Astrocyte of the cerebellum (primary cell): ENCODE measurements at regions not wholly inside any gene's neighbourhood (a gene's known extent, or its start where the extent isn't known, plus 50 kb on each side); places are given as distances from the start of the nearest gene placed in this dataset.

Source experiments
- DNase-seq: peaks from one replicate; pipeline ENCODE4 v3.0.0-alpha.2; 2011; ENCODE audit warnings: low read depth
- H3K4me3 ChIP-seq: 2 replicates; pipeline ENCODE4 v1.5.1; 2011; ENCODE audit warnings: mild to moderate bottlenecking, low read depth, low read length, moderate library complexity
- in situ Hi-C: cut with HindIII; loops from 2 replicates; pipeline ENCODE4 v1.10.0; 2017; ENCODE audit warnings: low sequenced_read_pairs
- TF ChIP-seq, protein P1 (sequence below): IDR thresholded peaks from 2 replicates; pipeline ENCODE4 v1.5.1; 2012; ENCODE audit warnings: low read length, low read depth, moderate library complexity, mild to moderate bottlenecking; ENCODE audit errors: missing control alignments

DNA sequence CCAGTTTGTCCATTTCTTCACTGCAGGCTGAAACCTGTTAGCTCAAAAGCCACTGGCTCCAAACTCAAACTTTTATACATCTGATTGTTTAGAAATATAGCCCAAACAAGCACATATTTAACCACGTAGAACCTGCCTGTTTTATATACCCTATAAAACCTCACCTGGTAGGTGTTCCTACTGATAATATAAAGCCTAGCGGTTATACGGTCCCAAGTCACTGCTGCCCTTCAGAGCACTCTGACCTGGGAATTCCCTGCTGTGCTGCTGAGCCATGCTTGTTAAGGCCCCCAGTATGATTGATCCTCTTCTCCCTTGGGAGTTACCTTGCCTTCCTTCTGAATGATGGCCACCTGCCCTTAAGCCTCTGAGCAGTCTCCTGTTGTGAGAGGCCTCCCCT lies 432.8 kb upstream of the LCORL start:
- no peak overlapping the region for H3K4me3 ChIP-seq
- TF ChIP-seq, protein P1, sequence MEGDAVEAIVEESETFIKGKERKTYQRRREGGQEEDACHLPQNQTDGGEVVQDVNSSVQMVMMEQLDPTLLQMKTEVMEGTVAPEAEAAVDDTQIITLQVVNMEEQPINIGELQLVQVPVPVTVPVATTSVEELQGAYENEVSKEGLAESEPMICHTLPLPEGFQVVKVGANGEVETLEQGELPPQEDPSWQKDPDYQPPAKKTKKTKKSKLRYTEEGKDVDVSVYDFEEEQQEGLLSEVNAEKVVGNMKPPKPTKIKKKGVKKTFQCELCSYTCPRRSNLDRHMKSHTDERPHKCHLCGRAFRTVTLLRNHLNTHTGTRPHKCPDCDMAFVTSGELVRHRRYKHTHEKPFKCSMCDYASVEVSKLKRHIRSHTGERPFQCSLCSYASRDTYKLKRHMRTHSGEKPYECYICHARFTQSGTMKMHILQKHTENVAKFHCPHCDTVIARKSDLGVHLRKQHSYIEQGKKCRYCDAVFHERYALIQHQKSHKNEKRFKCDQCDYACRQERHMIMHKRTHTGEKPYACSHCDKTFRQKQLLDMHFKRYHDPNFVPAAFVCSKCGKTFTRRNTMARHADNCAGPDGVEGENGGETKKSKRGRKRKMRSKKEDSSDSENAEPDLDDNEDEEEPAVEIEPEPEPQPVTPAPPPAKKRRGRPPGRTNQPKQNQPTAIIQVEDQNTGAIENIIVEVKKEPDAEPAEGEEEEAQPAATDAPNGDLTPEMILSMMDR = no peak
- in situ Hi-C loops = no loop called here
- DNase-seq = no peak

DNA sequence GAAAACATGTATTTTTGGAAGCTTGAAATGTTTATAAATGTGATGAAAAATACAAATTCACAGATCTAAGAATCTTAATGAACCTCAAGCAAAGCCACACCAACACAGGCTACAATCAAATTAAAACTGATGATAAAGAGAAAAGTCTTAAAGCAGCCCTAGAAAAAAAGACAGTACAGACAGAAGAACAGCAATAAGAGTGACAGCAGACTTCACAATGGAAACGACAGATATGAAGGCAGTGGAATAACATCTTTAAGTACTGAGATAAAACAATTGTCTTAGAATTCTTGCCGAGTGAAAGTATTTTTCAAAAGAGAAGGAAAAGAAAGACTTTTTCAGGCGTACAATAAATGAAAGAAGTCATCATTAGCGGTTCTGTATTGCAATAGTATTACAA lies 423.6 kb upstream of the LCORL start:
- DNase-seq = no peak
- in situ Hi-C loops = no loop called here
- TF ChIP-seq, protein P1 = no peak
- no peak overlapping the region for H3K4me3 ChIP-seq

DNA sequence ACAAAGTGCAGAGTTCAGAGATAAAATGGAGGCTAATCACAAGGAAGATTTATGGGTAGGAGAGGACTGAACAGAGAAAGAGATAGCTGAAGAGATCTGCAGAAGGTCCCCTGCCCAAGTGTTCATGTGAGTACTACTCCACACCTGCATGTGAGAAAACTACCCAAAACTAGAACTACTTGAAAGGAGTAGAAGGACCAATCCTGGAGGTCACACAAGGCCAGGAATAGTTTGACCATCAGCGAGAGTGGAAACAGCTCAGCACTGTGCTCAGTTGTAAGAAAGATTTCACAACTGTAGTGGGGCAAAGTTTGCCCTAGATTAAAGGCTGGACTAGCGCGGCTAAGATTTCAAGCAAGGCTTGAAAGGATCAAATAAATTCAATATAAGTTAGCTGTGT lies 422.7 kb upstream of the LCORL start:
- TF ChIP-seq, protein P1 = no peak

DNA sequence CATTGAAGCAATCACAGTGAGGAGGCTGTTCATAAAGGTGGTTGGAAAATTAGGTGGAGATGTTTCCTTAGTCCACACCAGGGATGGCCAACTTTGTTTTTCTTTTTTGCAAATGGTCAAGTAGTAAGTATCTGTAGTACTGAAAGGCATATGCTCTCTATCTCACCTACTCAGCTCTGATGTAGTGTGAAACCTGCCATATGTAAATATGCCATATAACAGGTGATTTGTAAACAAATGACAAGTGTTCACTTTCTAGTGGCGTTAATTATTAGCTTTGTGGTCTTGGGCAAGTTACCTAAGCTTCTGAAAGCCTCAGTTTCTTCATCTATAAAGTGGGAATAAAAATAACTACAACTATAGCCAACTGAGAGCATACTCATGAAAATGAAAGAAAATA lies 421.4 kb upstream of the LCORL start:
- in situ Hi-C loops = no loop called here
- DNase-seq = no peak
- H3K4me3 ChIP-seq = no peak overlapping the region
- TF ChIP-seq, protein P1 = no peak

More for the DNA sequence above, 422.7 kb upstream of the LCORL start:
- in situ Hi-C loops = no loop called here
- H3K4me3 ChIP-seq = no peak overlapping the region
- DNase-seq = no peak

DNA sequence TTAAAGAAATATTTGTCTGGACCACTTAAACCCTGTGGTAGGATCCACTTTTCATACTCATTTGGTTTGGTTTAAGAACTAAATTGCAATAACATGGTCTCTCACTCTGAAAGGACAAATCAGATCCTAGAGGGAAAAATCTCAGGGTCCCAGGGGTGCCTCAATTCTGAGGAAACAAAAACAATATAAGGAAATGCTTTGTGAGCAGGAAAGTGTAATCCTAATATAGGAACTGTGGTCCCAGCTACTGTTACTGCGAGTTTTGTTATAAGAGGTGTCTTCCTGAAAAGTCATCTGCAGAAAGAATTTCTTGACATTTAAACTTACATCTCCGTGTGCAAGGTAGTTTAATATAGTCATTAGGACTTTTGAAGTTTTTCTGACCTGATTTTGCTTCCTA lies 420.1 kb upstream of the LCORL start:
- no peak for DNase-seq
- no peak overlapping the region for H3K4me3 ChIP-seq
- TF ChIP-seq, protein P1 = no peak
- in situ Hi-C loops = no loop called here

DNA sequence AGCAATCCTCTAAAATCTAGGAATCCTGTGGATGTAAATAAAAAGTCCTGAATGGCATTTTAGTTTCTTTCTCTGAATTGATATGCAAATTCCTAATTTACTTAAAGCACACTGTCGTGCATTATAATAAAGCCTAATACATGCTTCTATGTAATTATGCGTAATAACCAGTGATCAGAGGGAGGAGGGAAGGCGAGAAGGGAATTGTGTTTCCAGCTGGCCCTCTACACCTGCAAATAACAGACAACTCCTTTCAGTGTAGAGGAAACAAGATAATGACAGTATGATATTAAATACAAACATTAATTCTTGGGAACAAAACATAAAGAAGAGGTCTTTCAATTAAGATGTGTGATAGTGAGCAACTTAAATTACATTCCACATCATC lies 419.6 kb upstream of the LCORL start:
- DNase-seq = no peak
- in situ Hi-C loops = no loop called here
- no peak overlapping the region for H3K4me3 ChIP-seq
- TF ChIP-seq, protein P1 = no peak

DNA sequence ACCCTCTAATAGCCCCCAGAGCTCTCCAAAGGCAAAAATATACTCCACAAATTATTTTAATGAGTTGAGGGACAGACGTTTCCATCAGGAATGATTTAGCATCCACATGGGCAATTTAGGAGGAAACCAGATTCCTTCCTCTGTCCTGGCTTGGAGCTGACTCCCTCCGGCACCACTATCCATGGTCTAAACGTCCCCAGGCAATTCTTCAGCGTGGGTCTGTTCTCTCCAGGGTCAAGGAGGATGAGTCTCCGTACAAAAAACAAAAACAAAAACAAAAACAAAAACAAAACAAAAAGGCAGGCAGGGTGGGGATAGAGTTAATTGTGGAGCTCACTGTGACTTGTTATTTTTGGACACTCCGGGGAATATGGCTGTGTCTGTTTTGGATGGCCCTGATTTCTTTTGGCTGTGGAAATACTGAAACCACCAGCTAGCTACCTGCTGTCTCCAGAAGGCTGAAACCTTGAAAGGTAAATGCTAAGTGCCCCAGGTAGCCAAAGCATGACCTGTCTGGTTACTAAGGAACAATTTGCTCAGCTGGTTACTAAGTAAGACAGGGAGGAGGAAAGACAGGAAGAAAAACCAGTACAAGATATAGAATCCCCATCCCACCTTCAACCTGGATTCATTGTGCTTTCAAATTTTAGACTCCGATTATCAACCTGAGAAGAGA lies 419.1 kb upstream of the LCORL start:
- TF ChIP-seq, protein P1 = no peak
- in situ Hi-C loops = no loop called here

More for the DNA sequence above, 419.1 kb upstream of the LCORL start:
- no peak overlapping the region for H3K4me3 ChIP-seq
- no peak for DNase-seq
